GM19043 (cell line): ENCODE measurements at regions not wholly inside any gene's neighbourhood (a gene's known extent, or its start where the extent isn't known, plus 50 kb on each side); places are given as distances from the start of the nearest gene placed in this dataset.

ENCODE experiments used
- ATAC-seq: cut with Tn5 transposase; IDR thresholded peaks from one replicate; pipeline ENCODE4 v1.9.1; 2021; ENCODE audit warnings: low read depth; ENCODE audit not compliant: unreplicated experiment

GRCh38 chr5:8048920-8049319 is 180.0 kb downstream of the MTRR start:
- no peak for ATAC-seq

GRCh38 chr5:8050616-8051175 is 181.7 kb downstream of the MTRR start:
- ATAC-seq, result no peak

GRCh38 chr5:8053270-8053669 is 184.3 kb downstream of the MTRR start:
- ATAC-seq, result no peak

GRCh38 chr5:8057769-8058168 is 188.8 kb downstream of the MTRR start:
- no peak for ATAC-seq

GRCh38 chr5:8058616-8059190 is 189.8 kb downstream of the MTRR start:
- no peak for ATAC-seq

GRCh38 chr5:8059337-8059736 is 190.4 kb downstream of the MTRR start:
- ATAC-seq, result no peak

GRCh38 chr5:8060235-8060952 is 191.4 kb downstream of the MTRR start:
- ATAC-seq, result no peak

GRCh38 chr5:8060953-8061429 is 192.0 kb downstream of the MTRR start:
- no peak for ATAC-seq

- no peak for ATAC-seq
These were observed 193.6 kb downstream of the MTRR start for GRCh38 chr5:8062521-8062920.

GRCh38 chr5:8068078-8068477 is 199.1 kb downstream of the MTRR start:
- no peak for ATAC-seq

- no peak for ATAC-seq
These were observed 201.2 kb downstream of the MTRR start for GRCh38 chr5:8070138-8070537.

- ATAC-seq, result no peak
These were observed 210.1 kb downstream of the MTRR start for GRCh38 chr5:8079056-8079455.

GRCh38 chr5:8081179-8081578 is 212.2 kb downstream of the MTRR start:
- no peak for ATAC-seq

GRCh38 chr5:8093669-8094068 is 224.7 kb downstream of the MTRR start:
- ATAC-seq, result no peak

GRCh38 chr5:8094304-8094703 is 225.4 kb downstream of the MTRR start:
- ATAC-seq, result no peak

GRCh38 chr5:8097146-8097545 is 228.2 kb downstream of the MTRR start:
- no peak for ATAC-seq

GRCh38 chr5:8098081-8098480 is 229.1 kb downstream of the MTRR start:
- no peak for ATAC-seq

GRCh38 chr5:8102714-8103113 is 233.8 kb downstream of the MTRR start:
- no peak for ATAC-seq

- no peak for ATAC-seq
These were observed 245.8 kb downstream of the MTRR start for GRCh38 chr5:8114597-8115266.

- ATAC-seq, result no peak
These were observed 254.6 kb downstream of the MTRR start for GRCh38 chr5:8123559-8123958.

GRCh38 chr5:8134609-8135008 is 265.7 kb downstream of the MTRR start:
- no peak for ATAC-seq

- ATAC-seq, result no peak
These were observed 266.8 kb downstream of the MTRR start for GRCh38 chr5:8135742-8136141.
